Endothelial cell (in vitro differentiated cells): ENCODE measurements at regions not wholly inside any gene's neighbourhood (a gene's known extent, or its start where the extent isn't known, plus 50 kb on each side); places are given as distances from the start of the nearest gene placed in this dataset.

Source experiments
- DNase-seq: peaks from one replicate; pipeline ENCODE4 v3.0.0; 2021; ENCODE audit warnings: low spot score
- H3K27ac Mint-ChIP-seq: one replicate; pipeline ENCODE4 v1.8.0; 2021; ENCODE audit warnings: mixed read lengths, inconsistent platforms; ENCODE audit not compliant: unreplicated experiment
- H3K27me3 Mint-ChIP-seq: one replicate; pipeline ENCODE4 v1.8.0; 2021; ENCODE audit warnings: mild to moderate bottlenecking, moderate library complexity, mixed read lengths, inconsistent platforms; ENCODE audit not compliant: unreplicated experiment
- H3K36me3 Mint-ChIP-seq: one replicate; pipeline ENCODE4 v1.8.0; 2021; ENCODE audit warnings: mild to moderate bottlenecking, low read depth, mixed read lengths, inconsistent platforms; ENCODE audit not compliant: unreplicated experiment
- H3K4me1 Mint-ChIP-seq: one replicate; pipeline ENCODE4 v1.8.0; 2021; ENCODE audit warnings: mild to moderate bottlenecking, mixed read lengths, inconsistent platforms; ENCODE audit not compliant: unreplicated experiment
- H3K4me3 Mint-ChIP-seq: one replicate; pipeline ENCODE4 v1.8.0; 2021; ENCODE audit warnings: mild to moderate bottlenecking, mixed read lengths, inconsistent platforms; ENCODE audit not compliant: unreplicated experiment
- H3K9me3 Mint-ChIP-seq: one replicate; pipeline ENCODE4 v1.8.0; 2021; ENCODE audit warnings: mixed read lengths, inconsistent platforms; ENCODE audit not compliant: unreplicated experiment
- TF ChIP-seq, protein P1 (sequence below): fragments of 200-600 bp; sonication (generic); IDR thresholded peaks from one replicate; pipeline ENCODE4 v1.5.0; 2021; ENCODE audit warnings: antibody characterized with exemption; ENCODE audit not compliant: unreplicated experiment

DNA sequence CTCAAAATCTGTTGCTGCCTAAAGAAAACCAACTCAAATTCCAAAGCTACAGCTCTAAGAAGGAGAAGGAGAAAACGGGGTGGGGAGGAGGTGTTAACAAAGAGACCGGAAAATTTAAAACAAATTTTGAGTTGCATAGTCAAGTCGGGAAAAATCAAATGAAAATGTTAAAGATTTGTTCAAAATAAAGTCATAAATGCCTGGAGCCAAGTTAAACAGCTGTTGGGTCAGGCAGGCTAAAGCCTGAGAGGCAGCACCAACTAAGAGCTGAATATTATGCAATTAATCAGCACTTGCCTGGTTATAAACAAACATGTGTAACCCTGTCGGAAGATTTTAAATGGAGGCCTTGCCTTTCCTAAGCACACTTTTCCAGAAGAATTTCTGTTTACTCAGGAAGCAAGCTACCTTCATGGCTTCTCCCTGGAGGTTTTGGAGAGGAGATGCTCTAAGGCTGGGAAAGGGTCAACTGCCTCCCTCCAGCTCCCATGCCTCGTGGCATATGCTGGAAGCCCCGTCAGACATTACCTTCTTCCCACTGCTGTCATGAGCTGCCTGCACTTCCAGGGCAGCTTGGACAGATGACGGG is 270.5 kb downstream of the DMRT2 start:
- Mint-ChIP-seq H3K4me3 (no peak overlapping the region), H3K27me3 (peaks cover 3% of the 10 kb centered on the region), H3K36me3 (no peaks in the 10 kb centered on the region), H3K4me1 (no peaks in the 10 kb centered on the region), H3K9me3 (no peaks in the 10 kb centered on the region), H3K27ac (no peak overlapping the region)
- TF ChIP-seq, protein P1, sequence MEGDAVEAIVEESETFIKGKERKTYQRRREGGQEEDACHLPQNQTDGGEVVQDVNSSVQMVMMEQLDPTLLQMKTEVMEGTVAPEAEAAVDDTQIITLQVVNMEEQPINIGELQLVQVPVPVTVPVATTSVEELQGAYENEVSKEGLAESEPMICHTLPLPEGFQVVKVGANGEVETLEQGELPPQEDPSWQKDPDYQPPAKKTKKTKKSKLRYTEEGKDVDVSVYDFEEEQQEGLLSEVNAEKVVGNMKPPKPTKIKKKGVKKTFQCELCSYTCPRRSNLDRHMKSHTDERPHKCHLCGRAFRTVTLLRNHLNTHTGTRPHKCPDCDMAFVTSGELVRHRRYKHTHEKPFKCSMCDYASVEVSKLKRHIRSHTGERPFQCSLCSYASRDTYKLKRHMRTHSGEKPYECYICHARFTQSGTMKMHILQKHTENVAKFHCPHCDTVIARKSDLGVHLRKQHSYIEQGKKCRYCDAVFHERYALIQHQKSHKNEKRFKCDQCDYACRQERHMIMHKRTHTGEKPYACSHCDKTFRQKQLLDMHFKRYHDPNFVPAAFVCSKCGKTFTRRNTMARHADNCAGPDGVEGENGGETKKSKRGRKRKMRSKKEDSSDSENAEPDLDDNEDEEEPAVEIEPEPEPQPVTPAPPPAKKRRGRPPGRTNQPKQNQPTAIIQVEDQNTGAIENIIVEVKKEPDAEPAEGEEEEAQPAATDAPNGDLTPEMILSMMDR, result no peak
- DNase-seq, result no peak

DNA sequence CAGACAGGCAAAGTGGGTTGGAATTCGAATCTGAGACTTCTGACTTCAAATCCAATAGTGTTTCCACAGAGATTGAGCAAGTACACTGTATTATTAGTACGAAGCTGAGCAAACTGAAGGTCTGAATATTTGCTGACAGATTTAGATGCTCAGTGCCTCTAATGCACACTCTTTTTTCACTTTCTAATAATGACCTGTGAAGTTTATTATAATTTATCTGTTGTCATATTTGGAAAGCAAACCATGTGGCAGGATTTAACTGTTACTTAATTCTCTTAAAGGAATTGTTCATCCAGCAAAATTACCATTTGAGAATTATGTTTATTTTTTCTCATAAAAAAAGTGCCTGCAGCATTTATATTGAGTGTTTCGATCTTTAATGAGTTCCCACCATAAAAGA is 277.3 kb downstream of the DMRT2 start:
- TF ChIP-seq, protein P1, result no peak
- H3K4me3 Mint-ChIP-seq, result no peak overlapping the region
- no peak overlapping the region for H3K27ac Mint-ChIP-seq
- H3K4me1 Mint-ChIP-seq, result no peaks in the 10 kb centered on the region
- H3K27me3 Mint-ChIP-seq, result no peaks in the 10 kb centered on the region
- no peaks in the 10 kb centered on the region for H3K36me3 Mint-ChIP-seq
- DNase-seq, result no peak
- no peaks in the 10 kb centered on the region for H3K9me3 Mint-ChIP-seq

DNA sequence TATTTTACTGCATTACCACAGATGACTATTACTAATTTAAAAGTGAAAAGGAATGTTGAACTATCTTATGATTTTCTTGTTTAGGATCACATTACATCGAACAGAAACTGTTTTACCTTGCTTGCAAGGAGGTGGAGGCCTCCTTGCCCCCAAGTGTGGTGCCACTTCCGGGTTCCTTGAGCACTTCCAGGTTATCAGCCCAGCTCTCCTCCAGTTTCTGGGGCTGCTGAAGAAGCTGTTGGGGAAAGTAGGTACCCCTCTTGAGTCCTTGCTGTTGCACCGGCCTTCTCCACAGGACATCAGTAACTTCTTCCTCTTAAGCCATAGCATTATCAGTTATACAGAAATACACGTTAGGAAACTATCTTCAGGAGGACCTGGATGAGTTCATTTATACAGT is 278.2 kb downstream of the DMRT2 start:
- H3K9me3 Mint-ChIP-seq, result no peaks in the 10 kb centered on the region
- TF ChIP-seq, protein P1, result no peak
- no peak overlapping the region for H3K27ac Mint-ChIP-seq
- no peak for DNase-seq
- no peaks in the 10 kb centered on the region for H3K36me3 Mint-ChIP-seq
- H3K4me3 Mint-ChIP-seq, result no peak overlapping the region
- H3K27me3 Mint-ChIP-seq, result no peaks in the 10 kb centered on the region
- no peaks in the 10 kb centered on the region for H3K4me1 Mint-ChIP-seq

DNA sequence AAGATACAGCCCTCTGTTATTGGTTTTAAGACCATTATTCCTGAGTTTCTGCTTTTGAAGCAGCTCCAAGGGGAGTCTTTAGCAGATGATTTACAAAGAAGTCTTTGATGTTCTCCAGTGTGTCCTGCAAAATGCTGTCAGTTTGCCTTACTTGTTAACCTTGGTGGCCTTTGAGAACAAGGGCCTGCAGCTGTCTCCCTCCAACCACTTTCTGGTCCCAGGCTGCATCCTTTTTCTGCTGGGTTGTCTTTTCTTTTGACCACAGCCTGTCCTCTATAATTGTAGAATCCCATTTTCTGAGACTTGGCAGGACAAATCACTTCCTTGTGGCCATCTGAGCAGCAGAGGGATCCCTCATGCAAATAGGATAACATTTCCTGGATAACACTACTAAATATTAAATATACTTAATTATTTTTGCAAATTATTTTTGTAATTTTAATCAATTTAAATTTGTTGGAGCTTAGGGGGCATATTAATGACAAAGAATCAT is 281.4 kb downstream of the DMRT2 start:
- H3K4me3 Mint-ChIP-seq, result no peak overlapping the region
- TF ChIP-seq, protein P1, result no peak
- no peaks in the 10 kb centered on the region for H3K36me3 Mint-ChIP-seq
- H3K9me3 Mint-ChIP-seq, result no peaks in the 10 kb centered on the region
- no peaks in the 10 kb centered on the region for H3K4me1 Mint-ChIP-seq
- no peaks in the 10 kb centered on the region for H3K27me3 Mint-ChIP-seq
- DNase-seq, result no peak
- no peak overlapping the region for H3K27ac Mint-ChIP-seq

DNA sequence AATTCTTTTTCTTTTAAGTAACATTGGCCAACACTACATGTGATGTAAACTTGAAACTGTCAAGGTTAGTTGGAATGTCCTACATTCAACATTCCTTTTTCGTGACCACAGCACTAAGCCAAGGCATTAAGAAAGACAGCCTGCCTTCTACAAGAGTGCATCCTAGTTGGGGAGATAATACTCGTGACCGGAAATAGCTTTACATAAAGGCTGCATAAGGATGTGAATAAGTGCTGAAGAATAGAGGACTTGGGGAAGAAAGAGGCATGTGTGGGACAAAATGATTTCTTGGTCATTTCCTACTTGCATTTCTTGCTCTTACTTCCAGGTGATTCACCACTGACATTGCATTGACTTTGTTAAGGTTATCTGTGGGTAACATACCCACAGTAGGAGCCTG is 282.0 kb downstream of the DMRT2 start:
- H3K9me3 Mint-ChIP-seq, result no peaks in the 10 kb centered on the region
- no peaks in the 10 kb centered on the region for H3K4me1 Mint-ChIP-seq
- no peaks in the 10 kb centered on the region for H3K27me3 Mint-ChIP-seq
- no peak overlapping the region for H3K27ac Mint-ChIP-seq
- no peaks in the 10 kb centered on the region for H3K36me3 Mint-ChIP-seq
- DNase-seq, result no peak
- TF ChIP-seq, protein P1, result no peak
- H3K4me3 Mint-ChIP-seq, result no peak overlapping the region
